ENCODE measurements at regions not wholly inside any gene's neighbourhood (a gene's known extent, or its start where the extent isn't known, plus 50 kb on each side); places are given as distances from the start of the nearest gene placed in this dataset.
"Not testable (repeated sequence)": the region's sequence is repeated elsewhere in the genome, so short reads cannot be mapped to it uniquely, and the experiment has no call there.

- not testable (repeated sequence) for H3K4me1 ChIP-seq (ENCODE audit: control insufficient read depth, insufficient read depth, low read length); DNase-seq; H3K27me3 ChIP-seq (ENCODE audit: control insufficient read depth, insufficient read depth, low read length); H3K27ac ChIP-seq (ENCODE audit: low read length); H3K4me3 ChIP-seq (ENCODE audit: low read length); H3K9me3 ChIP-seq (replicated peaks; ENCODE audit: control insufficient read depth, low read depth, low read length); H3K36me3 ChIP-seq (ENCODE audit: control insufficient read depth, insufficient read depth, low read length)
- WGBS (ENCODE audit: insufficient coverage) = no CpG with 5 or more reads among the region's 15 CpGs
Observed at GRCh38 chr12:31804707-31805106, 75.9 kb upstream of the AMN1 start.

GRCh38 chr12:31804185-31804504 lies 75.3 kb upstream of the AMN1 start:
- WGBS (ENCODE audit: insufficient coverage) = no CpG with 5 or more reads among the region's 1 CpG
- no peak for DNase-seq
- Histone ChIP-seq H3K27me3 (ENCODE audit: control insufficient read depth, insufficient read depth, low read length) (no peaks in the 10 kb centered on the region), H3K36me3 (ENCODE audit: control insufficient read depth, insufficient read depth, low read length) (no peaks in the 10 kb centered on the region), H3K27ac (ENCODE audit: low read length) (no peak overlapping the region), H3K9me3 (replicated peaks; ENCODE audit: control insufficient read depth, low read depth, low read length) (no peaks in the 10 kb centered on the region), H3K4me3 (ENCODE audit: low read length) (no peak overlapping the region), H3K4me1 (ENCODE audit: control insufficient read depth, insufficient read depth, low read length) (no peaks in the 10 kb centered on the region)

GRCh38 chr12:31803306-31804184 lies 74.7 kb upstream of the AMN1 start:
- no peaks in the 10 kb centered on the region for H3K4me1 ChIP-seq (ENCODE audit: control insufficient read depth, insufficient read depth, low read length)
- no peaks in the 10 kb centered on the region for H3K36me3 ChIP-seq (ENCODE audit: control insufficient read depth, insufficient read depth, low read length)
- no peak overlapping the region for H3K4me3 ChIP-seq (ENCODE audit: low read length)
- no CpG with 5 or more reads among the region's 9 CpGs for WGBS (ENCODE audit: insufficient coverage)
- no peak overlapping the region for H3K27ac ChIP-seq (ENCODE audit: low read length)
- no peak for DNase-seq
- no peaks in the 10 kb centered on the region for H3K27me3 ChIP-seq (ENCODE audit: control insufficient read depth, insufficient read depth, low read length)
- H3K9me3 ChIP-seq (replicated peaks; ENCODE audit: control insufficient read depth, low read depth, low read length) = no peaks in the 10 kb centered on the region

- no peak for DNase-seq
- no peaks in the 10 kb centered on the region for H3K9me3 ChIP-seq (replicated peaks; ENCODE audit: control insufficient read depth, low read depth, low read length)
- WGBS (ENCODE audit: insufficient coverage) = no CpG with 5 or more reads among the region's 4 CpGs
- H3K27me3 ChIP-seq (ENCODE audit: control insufficient read depth, insufficient read depth, low read length) = no peaks in the 10 kb centered on the region
- H3K4me3 ChIP-seq (ENCODE audit: low read length) = no peak overlapping the region
- H3K4me1 ChIP-seq (ENCODE audit: control insufficient read depth, insufficient read depth, low read length) = no peaks in the 10 kb centered on the region
- no peaks in the 10 kb centered on the region for H3K36me3 ChIP-seq (ENCODE audit: control insufficient read depth, insufficient read depth, low read length)
- H3K27ac ChIP-seq (ENCODE audit: low read length) = no peak overlapping the region
Observed at GRCh38 chr12:31801872-31802271, 73.1 kb upstream of the AMN1 start.

GRCh38 chr12:31797230-31797872 lies 68.5 kb upstream of the AMN1 start:
- H3K27ac ChIP-seq (ENCODE audit: low read length) = no peak overlapping the region
- no peaks in the 10 kb centered on the region for H3K36me3 ChIP-seq (ENCODE audit: control insufficient read depth, insufficient read depth, low read length)
- H3K4me1 ChIP-seq (ENCODE audit: control insufficient read depth, insufficient read depth, low read length) = no peaks in the 10 kb centered on the region
- DNase-seq = no peak
- H3K9me3 ChIP-seq (replicated peaks; ENCODE audit: control insufficient read depth, low read depth, low read length) = no peaks in the 10 kb centered on the region
- WGBS (ENCODE audit: insufficient coverage) = 78% methylated on average over 8 of the region's 13 CpGs
- no peaks in the 10 kb centered on the region for H3K27me3 ChIP-seq (ENCODE audit: control insufficient read depth, insufficient read depth, low read length)
- H3K4me3 ChIP-seq (ENCODE audit: low read length) = no peak overlapping the region

- DNase-seq = no peak
- H3K27me3 ChIP-seq (ENCODE audit: control insufficient read depth, insufficient read depth, low read length) = no peaks in the 10 kb centered on the region
- no peaks in the 10 kb centered on the region for H3K4me1 ChIP-seq (ENCODE audit: control insufficient read depth, insufficient read depth, low read length)
- no peak overlapping the region for H3K4me3 ChIP-seq (ENCODE audit: low read length)
- no peaks in the 10 kb centered on the region for H3K9me3 ChIP-seq (replicated peaks; ENCODE audit: control insufficient read depth, low read depth, low read length)
- H3K36me3 ChIP-seq (ENCODE audit: control insufficient read depth, insufficient read depth, low read length) = no peaks in the 10 kb centered on the region
- 95% methylated on average over 6 of the region's 11 CpGs for WGBS (ENCODE audit: insufficient coverage)
- no peak overlapping the region for H3K27ac ChIP-seq (ENCODE audit: low read length)
Observed at GRCh38 chr12:31796270-31796951, 67.6 kb upstream of the AMN1 start.

GRCh38 chr12:31794745-31795144 lies 65.9 kb upstream of the AMN1 start:
- no peak overlapping the region for H3K4me3 ChIP-seq (ENCODE audit: low read length)
- no peaks in the 10 kb centered on the region for H3K27me3 ChIP-seq (ENCODE audit: control insufficient read depth, insufficient read depth, low read length)
- no peaks in the 10 kb centered on the region for H3K36me3 ChIP-seq (ENCODE audit: control insufficient read depth, insufficient read depth, low read length)
- H3K9me3 ChIP-seq (replicated peaks; ENCODE audit: control insufficient read depth, low read depth, low read length) = no peaks in the 10 kb centered on the region
- no peak for DNase-seq
- WGBS (ENCODE audit: insufficient coverage) = 71% methylated on average over 1 of the region's 5 CpGs
- no peak overlapping the region for H3K27ac ChIP-seq (ENCODE audit: low read length)
- H3K4me1 ChIP-seq (ENCODE audit: control insufficient read depth, insufficient read depth, low read length) = no peaks in the 10 kb centered on the region

- not testable (repeated sequence) for H3K4me1 ChIP-seq (ENCODE audit: control insufficient read depth, insufficient read depth, low read length); H3K27me3 ChIP-seq (ENCODE audit: control insufficient read depth, insufficient read depth, low read length); H3K27ac ChIP-seq (ENCODE audit: low read length); H3K4me3 ChIP-seq (ENCODE audit: low read length); H3K9me3 ChIP-seq (replicated peaks; ENCODE audit: control insufficient read depth, low read depth, low read length); DNase-seq; H3K36me3 ChIP-seq (ENCODE audit: control insufficient read depth, insufficient read depth, low read length)
- WGBS (ENCODE audit: insufficient coverage) = 92% methylated on average over 2 of the region's 3 CpGs
Observed at GRCh38 chr12:31791265-31791664, 62.4 kb upstream of the AMN1 start.

GRCh38 chr12:31790759-31791158 lies 61.9 kb upstream of the AMN1 start:
- Histone ChIP-seq H3K9me3 (replicated peaks; ENCODE audit: control insufficient read depth, low read depth, low read length) (no peaks in the 10 kb centered on the region), H3K27me3 (ENCODE audit: control insufficient read depth, insufficient read depth, low read length) (no peaks in the 10 kb centered on the region), H3K4me1 (ENCODE audit: control insufficient read depth, insufficient read depth, low read length) (no peaks in the 10 kb centered on the region), H3K4me3 (ENCODE audit: low read length) (no peak overlapping the region), H3K36me3 (ENCODE audit: control insufficient read depth, insufficient read depth, low read length) (no peaks in the 10 kb centered on the region), H3K27ac (ENCODE audit: low read length) (no peak overlapping the region)
- WGBS (ENCODE audit: insufficient coverage) = 0% methylated on average over 1 of the region's 1 CpG
- no peak for DNase-seq

GRCh38 chr12:31785318-31785717 lies 56.5 kb upstream of the AMN1 start:
- WGBS (ENCODE audit: insufficient coverage) = no CpG with 5 or more reads among the region's 2 CpGs
- DNase-seq = no peak
- Histone ChIP-seq H3K36me3 (ENCODE audit: control insufficient read depth, insufficient read depth, low read length) (no peaks in the 10 kb centered on the region), H3K27me3 (ENCODE audit: control insufficient read depth, insufficient read depth, low read length) (no peaks in the 10 kb centered on the region), H3K27ac (ENCODE audit: low read length) (no peak overlapping the region), H3K4me1 (ENCODE audit: control insufficient read depth, insufficient read depth, low read length) (no peaks in the 10 kb centered on the region), H3K9me3 (replicated peaks; ENCODE audit: control insufficient read depth, low read depth, low read length) (no peaks in the 10 kb centered on the region), H3K4me3 (ENCODE audit: low read length) (no peak overlapping the region)

All from muscle of leg (tissue), 3 donors.